ENCODE measurements at regions not wholly inside any gene's neighbourhood (a gene's known extent, or its start where the extent isn't known, plus 50 kb on each side); places are given as distances from the start of the nearest gene placed in this dataset.

- intact Hi-C loops (cut with DNase I) = no loop called here
- Histone ChIP-seq H3K9me3 (no peaks in the 10 kb centered on the region), H3K27me3 (no peaks in the 10 kb centered on the region), H3K36me3 (no peaks in the 10 kb centered on the region), H3K27ac (no peak overlapping the region), H3K4me1 (peaks cover 0 to 2% of the 10 kb centered on the region in 2 donors), H3K4me3 (no peak overlapping the region)
- TF ChIP-seq, protein P1, sequence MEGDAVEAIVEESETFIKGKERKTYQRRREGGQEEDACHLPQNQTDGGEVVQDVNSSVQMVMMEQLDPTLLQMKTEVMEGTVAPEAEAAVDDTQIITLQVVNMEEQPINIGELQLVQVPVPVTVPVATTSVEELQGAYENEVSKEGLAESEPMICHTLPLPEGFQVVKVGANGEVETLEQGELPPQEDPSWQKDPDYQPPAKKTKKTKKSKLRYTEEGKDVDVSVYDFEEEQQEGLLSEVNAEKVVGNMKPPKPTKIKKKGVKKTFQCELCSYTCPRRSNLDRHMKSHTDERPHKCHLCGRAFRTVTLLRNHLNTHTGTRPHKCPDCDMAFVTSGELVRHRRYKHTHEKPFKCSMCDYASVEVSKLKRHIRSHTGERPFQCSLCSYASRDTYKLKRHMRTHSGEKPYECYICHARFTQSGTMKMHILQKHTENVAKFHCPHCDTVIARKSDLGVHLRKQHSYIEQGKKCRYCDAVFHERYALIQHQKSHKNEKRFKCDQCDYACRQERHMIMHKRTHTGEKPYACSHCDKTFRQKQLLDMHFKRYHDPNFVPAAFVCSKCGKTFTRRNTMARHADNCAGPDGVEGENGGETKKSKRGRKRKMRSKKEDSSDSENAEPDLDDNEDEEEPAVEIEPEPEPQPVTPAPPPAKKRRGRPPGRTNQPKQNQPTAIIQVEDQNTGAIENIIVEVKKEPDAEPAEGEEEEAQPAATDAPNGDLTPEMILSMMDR (IDR thresholded peaks at IDR 0.05) = no peak
- DNase-seq = no peak
- peak; percentile 31 for ATAC-seq
These were observed 214.1 kb upstream of the ANKRD55 start for GRCh38 chr5:56447232-56447631.

- DNase-seq (no peak), ATAC-seq (no peak)
- Histone ChIP-seq H3K4me1 (peaks cover 0 to 7% of the 10 kb centered on the region in 2 donors), H3K27ac (no peak overlapping the region), H3K9me3 (no peaks in the 10 kb centered on the region), H3K36me3 (no peaks in the 10 kb centered on the region), H3K27me3 (no peaks in the 10 kb centered on the region), H3K4me3 (no peak overlapping the region)
- TF ChIP-seq, protein P1 (IDR thresholded peaks at IDR 0.05) = no peak
- intact Hi-C loops (cut with DNase I) = no loop called here
These were observed 213.6 kb upstream of the ANKRD55 start for GRCh38 chr5:56446728-56447127.

DNA sequence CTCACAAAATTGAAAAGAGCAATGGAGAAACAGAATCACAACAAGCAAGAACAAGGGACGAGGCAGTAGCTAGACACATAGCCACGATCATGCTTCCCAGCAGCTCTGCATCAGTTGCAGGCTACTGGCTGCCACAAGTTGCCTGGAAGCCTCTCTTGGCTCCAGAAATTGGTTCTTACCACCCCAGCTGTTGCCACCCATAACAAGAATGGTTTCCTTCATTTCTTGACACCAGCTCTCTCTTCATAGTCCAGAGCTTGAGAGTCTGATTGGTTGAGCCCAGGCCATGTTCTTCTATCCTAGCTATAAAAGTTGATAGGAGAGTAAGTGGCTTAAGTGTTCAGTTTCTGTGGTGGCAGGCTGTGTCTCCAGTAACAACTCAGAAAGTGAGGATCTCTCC lies 210.7 kb upstream of the ANKRD55 start:
- H3K36me3 ChIP-seq = no peaks in the 10 kb centered on the region
- no peak overlapping the region for H3K27ac ChIP-seq
- TF ChIP-seq, protein P1 (IDR thresholded peaks at IDR 0.05) = no peak
- no peaks in the 10 kb centered on the region for H3K9me3 ChIP-seq
- intact Hi-C loops (cut with DNase I) = no loop called here
- H3K4me3 ChIP-seq = no peak overlapping the region
- peaks cover 0 to 18% of the 10 kb centered on the region in 2 donors for H3K4me1 ChIP-seq
- DNase-seq (no peak), ATAC-seq (no peak)
- H3K27me3 ChIP-seq = no peaks in the 10 kb centered on the region

DNA sequence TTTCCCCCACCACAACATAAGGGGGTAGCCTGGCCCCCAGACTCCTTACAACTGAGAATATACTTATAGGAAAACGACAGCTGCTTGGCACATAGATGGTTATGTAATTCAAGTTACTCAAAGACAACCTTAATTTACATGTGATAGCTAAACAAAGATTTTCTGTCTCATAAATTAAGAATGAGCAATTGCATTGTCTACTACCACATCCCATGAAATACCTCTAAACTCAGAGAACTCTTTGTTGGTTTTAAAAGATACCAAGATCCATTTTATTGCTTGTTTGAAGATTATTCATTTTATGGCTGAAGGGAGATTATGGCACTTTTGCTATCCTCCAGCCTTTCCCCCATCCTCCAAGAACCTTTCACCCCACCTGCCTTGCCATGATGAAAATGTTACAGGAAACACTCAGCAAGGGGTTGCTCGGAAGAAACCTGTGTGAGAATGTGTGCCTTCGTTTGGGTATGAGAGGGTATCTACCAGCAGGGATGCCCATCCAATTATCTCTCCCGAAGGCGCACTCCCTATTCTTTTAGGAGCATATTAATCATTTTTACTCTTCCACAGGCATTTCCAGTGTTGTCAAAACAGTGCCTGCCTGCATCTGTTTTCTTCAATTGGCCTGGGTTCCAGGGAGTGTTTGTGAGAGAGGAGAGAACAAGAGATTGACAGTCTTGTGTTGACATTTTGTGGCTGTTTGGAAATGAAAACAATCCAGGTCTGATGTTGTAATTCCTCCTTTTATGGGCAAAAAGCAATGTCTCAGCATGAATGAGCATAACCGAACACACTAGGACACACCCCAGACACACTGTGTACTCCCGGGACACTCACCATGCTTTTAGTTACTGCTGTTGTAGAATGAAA lies 208.0 kb upstream of the ANKRD55 start:
- Histone ChIP-seq H3K4me1 (peaks cover 0 to 18% of the 10 kb centered on the region in 2 donors), H3K9me3 (no peaks in the 10 kb centered on the region), H3K4me3 (no peak overlapping the region), H3K27me3 (no peaks in the 10 kb centered on the region), H3K36me3 (no peaks in the 10 kb centered on the region), H3K27ac (peak overlapping the region in 1 of 2 donors; percentile 75)
- peak in 2 of 4 donors; percentile 41 to 69 for DNase-seq
- ATAC-seq = peak; percentile 77
- TF ChIP-seq, protein P1 (IDR thresholded peaks at IDR 0.05) = no peak
- intact Hi-C loops (cut with DNase I) = no loop called here

DNA sequence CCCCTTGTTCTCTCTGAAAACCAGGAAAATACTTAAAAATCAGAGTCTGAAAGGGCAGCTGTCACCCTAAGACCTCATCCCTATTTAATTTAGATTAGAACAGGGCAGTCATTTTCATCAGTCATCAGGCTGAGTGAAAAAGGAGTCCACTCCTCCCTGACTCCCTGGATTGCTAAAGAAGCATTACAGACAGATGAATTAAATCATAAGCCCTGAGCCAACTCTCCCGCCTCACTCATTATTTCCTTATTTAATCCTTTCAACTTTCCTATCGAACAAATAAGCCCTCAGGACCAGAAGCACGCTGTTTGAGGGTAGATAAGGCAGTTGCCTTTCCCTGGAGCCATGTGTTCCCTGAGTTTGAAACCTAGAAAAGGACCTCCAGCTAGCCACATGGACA lies 201.9 kb upstream of the ANKRD55 start:
- Histone ChIP-seq H3K27me3 (no peaks in the 10 kb centered on the region), H3K27ac (no peak overlapping the region)
- intact Hi-C loops (cut with DNase I) = no loop called here

More for the DNA sequence above, 201.9 kb upstream of the ANKRD55 start:
- DNase-seq (no peak), ATAC-seq (no peak)
- Histone ChIP-seq H3K4me1 (no peaks in the 10 kb centered on the region), H3K4me3 (no peak overlapping the region), H3K36me3 (no peaks in the 10 kb centered on the region), H3K9me3 (peaks cover 0 to 1% of the 10 kb centered on the region in 2 donors)
- TF ChIP-seq, protein P1 (IDR thresholded peaks at IDR 0.05) = no peak

Measured in left lung (tissue), 4 donors.